Ovary (tissue), 7 donors: ENCODE measurements at regions not wholly inside any gene's neighbourhood (a gene's known extent, or its start where the extent isn't known, plus 50 kb on each side); places are given as distances from the start of the nearest gene placed in this dataset.
"Not testable (repeated sequence)": the region's sequence is repeated elsewhere in the genome, so short reads cannot be mapped to it uniquely, and the experiment has no call there.

Experiments used
- DNase-seq, 5 donors: peaks; one replicate each; pipeline ENCODE4 v3.0.0-alpha.2; 2019 to 2020
- H3K27ac ChIP-seq, 2 donors: fragments of 200-600 bp; one replicate each; pipeline versions ENCODE4 v1.5.1 to v1.8.0; 2019 to 2022
- H3K27me3 ChIP-seq: fragments of 200-600 bp; one replicate; pipeline ENCODE4 v1.8.0; 2022
- H3K36me3 ChIP-seq: fragments of 200-600 bp; sonication (generic); one replicate; pipeline ENCODE4 v1.5.1; 2019
- H3K4me1 ChIP-seq: one replicate; pipeline ENCODE4 v1.8.1; 2013; ENCODE audit warnings: mild to moderate bottlenecking, moderate library complexity; ENCODE audit not compliant: insufficient read depth
- H3K4me3 ChIP-seq: fragments of 200-600 bp; sonication (generic); one replicate; pipeline ENCODE4 v1.5.1; 2017
- H3K9me3 ChIP-seq, 2 donors: fragments of 200-600 bp in 1 of 2; sonication (generic) in 1 of 2; one replicate each; pipeline versions ENCODE4 v1.5.1 to v1.8.1; 2013 to 2019; ENCODE audit warnings: mild to moderate bottlenecking in 1 of 2, moderate library complexity in 1 of 2
- CTCF ChIP-seq, 3 donors: fragments of 450-650 bp in 2 of 3; fragments of 200-600 bp in 1 of 3; IDR thresholded peaks; one replicate each; pipeline versions ENCODE4 v1.5.1 to v1.8.0; 2016 to 2022; ENCODE audit warnings: antibody characterized with exemption in 3 of 3, mild to moderate bottlenecking in 1 of 3
- EP300 ChIP-seq: sonication (generic); formaldehyde crosslinking; IDR thresholded peaks from one replicate; pipeline ENCODE4 v1.6.1; 2017; ENCODE audit warnings: antibody characterized with exemption
- POLR2A ChIP-seq: fragments of 450-650 bp; IDR thresholded peaks from one replicate; pipeline ENCODE4 v1.6.1; 2017; ENCODE audit warnings: antibody characterized with exemption, mild to moderate bottlenecking, moderate library complexity
- WGBS, 3 donors: extraction: QIAGEN DNeasy Blood & Tissue Kit in 1 of 3; methylation state at CpG; one replicate each; pipeline versions ENCODE4 v1.1.5 to v1.1.7; 2013 to 2017; 5-methylcytosine and 5-hydroxymethylcytosine counted together
- intact Hi-C, 4 donors: fragments of 100-400 bp; cut with DNase I; formaldehyde crosslinking; loops; one replicate each; pipeline versions ENCODE4 v1.11.0 to v1.15.1; 2022 to 2023
- donor health status: DM: no; HTN: no; CAD: no; lungs with moderate emphysema.
- donor health status: DM: no; HTN: no; CAD: no.
- donor health status: Bipolar disorder and iron deficiency.
- donor health status: DM: no; HTN: no; CAD: no.
- donor health status: DM: yes; HTN: yes; CAD: no.

- DNase-seq: no peak
- 76 to 86% (median 84%) methylated on average over 6 of the region's 6 CpGs for WGBS, 3 donors
- H3K4me1 ChIP-seq: no peaks in the 10 kb centered on the region
- no peak overlapping the region for H3K4me3 ChIP-seq
- intact Hi-C loops: no loop called here
- no peaks in the 10 kb centered on the region for H3K9me3 ChIP-seq
- no peaks in the 10 kb centered on the region for H3K27me3 ChIP-seq
- TF ChIP-seq CTCF (IDR thresholded peaks at IDR 0.05) (no peak), POLR2A (no peak), EP300 (no peak)
- no peaks in the 10 kb centered on the region for H3K36me3 ChIP-seq
- H3K27ac ChIP-seq: no peak overlapping the region
Observed at GRCh38 chr6:68506911-68507310, 128.2 kb upstream of the ADGRB3 start.

- TF ChIP-seq CTCF (IDR thresholded peaks at IDR 0.05) (no peak), EP300 (no peak), POLR2A (no peak)
- Histone ChIP-seq H3K27me3 (no peaks in the 10 kb centered on the region), H3K36me3 (no peaks in the 10 kb centered on the region), H3K27ac (no peak overlapping the region), H3K4me3 (no peak overlapping the region), H3K9me3 (no peaks in the 10 kb centered on the region), H3K4me1 (no peaks in the 10 kb centered on the region)
- intact Hi-C loops: no loop called here
- 95 to 100% (median 96%) methylated on average over 1 of the region's 1 CpG for WGBS, 3 donors
- no peak for DNase-seq
Observed at GRCh38 chr6:68502946-68503345, 132.1 kb upstream of the ADGRB3 start.

GRCh38 chr6:68497927-68498326, 137.2 kb upstream of the ADGRB3 start:
- 66 to 83% (median 76%) methylated on average over 1 of the region's 1 CpG for WGBS, 3 donors
- no peak overlapping the region for H3K27ac ChIP-seq
- H3K27me3 ChIP-seq: no peaks in the 10 kb centered on the region
- TF ChIP-seq CTCF (IDR thresholded peaks at IDR 0.05): no peak
- TF ChIP-seq EP300: no peak
- TF ChIP-seq POLR2A: no peak
- H3K36me3 ChIP-seq: no peaks in the 10 kb centered on the region
- DNase-seq: no peak
- no peaks in the 10 kb centered on the region for H3K9me3 ChIP-seq
- intact Hi-C loops: no loop called here
- H3K4me1 ChIP-seq: no peaks in the 10 kb centered on the region
- no peak overlapping the region for H3K4me3 ChIP-seq

GRCh38 chr6:68494880-68495279, 140.2 kb upstream of the ADGRB3 start:
- DNase-seq, H3K4me1 ChIP-seq, H3K27ac ChIP-seq, H3K36me3 ChIP-seq, H3K27me3 ChIP-seq, intact Hi-C loops, H3K4me3 ChIP-seq, H3K9me3 ChIP-seq: not testable (repeated sequence)
- 84 to 92% (median 86%) methylated on average over 3 of the region's 3 CpGs for WGBS, 3 donors

- WGBS, 3 donors: 41 to 58% (median 47%) methylated on average over 2 of the region's 2 CpGs
- Histone ChIP-seq H3K36me3 (no peaks in the 10 kb centered on the region), H3K4me1 (no peaks in the 10 kb centered on the region), H3K27me3 (peaks cover 2% of the 10 kb centered on the region), H3K9me3 (no peaks in the 10 kb centered on the region), H3K27ac (no peak overlapping the region), H3K4me3 (no peak overlapping the region)
- TF ChIP-seq POLR2A (no peak), EP300 (no peak), CTCF (IDR thresholded peaks at IDR 0.05) (no peak)
- no peak for DNase-seq
- intact Hi-C loops: no loop called here
Observed at GRCh38 chr6:68476611-68477010, 158.5 kb upstream of the ADGRB3 start.
